Endothelial cell of umbilical vein (primary cell): ENCODE measurements at regions not wholly inside any gene's neighbourhood (a gene's known extent, or its start where the extent isn't known, plus 50 kb on each side); places are given as distances from the start of the nearest gene placed in this dataset.

Experiments
- BruUV-seq: library from RNA; stranded (reverse); fragments of 400-500 nt; replicated peaks from 2 replicates; lab custom pipeline; 2021; lab: Mats Ljungman, UMichigan
- CTCF ChIA-PET: fragments of 300-600, 350-600 bp; sonication (Branson Sonifier 250); formaldehyde crosslinking; loops from one replicate; lab custom pipeline; 2021; ENCODE audit warnings: antibody characterized with exemption, inconsistent platforms; lab: Charles Lee
- POLR2A ChIA-PET: fragments of 300-600, 350-600 bp; sonication (Branson Sonifier 250); formaldehyde crosslinking; loops from one replicate; lab custom pipeline; 2021; ENCODE audit warnings: antibody characterized with exemption, inconsistent platforms; lab: Charles Lee
- DNase-seq: peaks from one replicate; pipeline ENCODE4 v3.0.0-alpha.2; 2011; ENCODE audit warnings: low read depth, low spot score
- FAIRE-seq: peaks from 2 replicates; lab custom pipeline; 2011; peaks lifted over from hg19 to GRCh38; lab: Jason Lieb, UNC
- H2AFZ ChIP-seq: 2 replicates; pipeline ENCODE4 v1.6.0; 2012; ENCODE audit warnings: low read depth, low read length, control low read depth, inconsistent platforms
- H3K27ac ChIP-seq: 2 replicates; pipeline ENCODE4 v1.5.1; 2011; ENCODE audit warnings: low read depth, mild to moderate bottlenecking, control low read depth, low read length, moderate library complexity; ENCODE audit not compliant: insufficient read depth
- H3K27me3 ChIP-seq, 2 experiments: 2 replicates each; pipeline versions ENCODE4 v1.6.0 to v1.6.1; 2011; ENCODE audit warnings: low read length in 2 of 2, mixed read lengths in 1 of 2; ENCODE audit not compliant: control insufficient read depth in 2 of 2, insufficient read depth in 2 of 2
- H3K36me3 ChIP-seq, 2 experiments: 2 replicates in 1 of 2; 3 replicates in 1 of 2; pipeline ENCODE4 v1.5.1; 2011; ENCODE audit warnings: low read length in 2 of 2, mild to moderate bottlenecking in 1 of 2, moderate library complexity in 1 of 2; ENCODE audit not compliant: control insufficient read depth in 2 of 2, insufficient read depth in 2 of 2; ENCODE audit errors: extremely low read depth in 1 of 2
- H3K4me1 ChIP-seq: 3 replicates; pipeline ENCODE4 v1.5.1; 2011; ENCODE audit warnings: mild to moderate bottlenecking, low read length; ENCODE audit not compliant: control insufficient read depth, insufficient read depth; ENCODE audit errors: extremely low read depth
- H3K4me2 ChIP-seq: 2 replicates; pipeline ENCODE4 v1.6.1; 2011; ENCODE audit warnings: low read length, control low read depth, mixed read lengths; ENCODE audit not compliant: insufficient read depth
- H3K4me3 ChIP-seq, 3 experiments: fragments of 200-600 bp in 1 of 3; sonication (generic), shearing (Covaris generic) in 1 of 3; replicated peaks in 1 of 3; 2 replicates each; pipeline ENCODE4 v1.5.1; 2011 to 2016; ENCODE audit warnings: control low read depth in 3 of 3, low read length in 3 of 3, mild to moderate bottlenecking in 2 of 3, inconsistent platforms in 1 of 3, low read depth in 1 of 3, moderate library complexity in 1 of 3; ENCODE audit not compliant: insufficient read depth in 1 of 3
- H3K79me2 ChIP-seq: 2 replicates; pipeline ENCODE4 v1.6.0; 2012; ENCODE audit warnings: low read length, inconsistent platforms; ENCODE audit not compliant: control insufficient read depth, insufficient read depth
- H3K9ac ChIP-seq: replicated peaks from 2 replicates; pipeline ENCODE3; 2011; ENCODE audit warnings: low read length, control low read depth; ENCODE audit not compliant: insufficient read depth; ENCODE audit errors: extremely low read depth
- H3K9me1 ChIP-seq: replicated peaks from 3 replicates; pipeline ENCODE4 v1.6.0; 2011; ENCODE audit warnings: mild to moderate bottlenecking, low read length; ENCODE audit not compliant: control insufficient read depth, insufficient read depth; ENCODE audit errors: extremely low read depth
- H3K9me3 ChIP-seq: replicated peaks from 2 replicates; pipeline ENCODE4 v1.5.1; 2012; ENCODE audit warnings: low read length, inconsistent platforms; ENCODE audit not compliant: control insufficient read depth, insufficient read depth
- H4K20me1 ChIP-seq: replicated peaks from 2 replicates; pipeline ENCODE3; 2011; ENCODE audit warnings: mild to moderate bottlenecking, low read length; ENCODE audit not compliant: control insufficient read depth, insufficient read depth; ENCODE audit errors: extremely low read depth
- EZH2 ChIP-seq: IDR thresholded peaks from 2 replicates; pipeline ENCODE4 v1.6.1; 2012; ENCODE audit warnings: borderline replicate concordance, low read depth, mild to moderate bottlenecking, moderate library complexity, low read length, inconsistent platforms; ENCODE audit not compliant: severe bottlenecking
- FOS ChIP-seq: IDR thresholded peaks from 2 replicates; pipeline ENCODE4 v1.6.1; 2011; ENCODE audit warnings: mild to moderate bottlenecking, low read length, moderate library complexity, borderline replicate concordance; ENCODE audit not compliant: insufficient read depth
- GATA2 ChIP-seq: IDR thresholded peaks from 2 replicates; pipeline ENCODE4 v1.7.0; 2011; ENCODE audit warnings: low read depth, mild to moderate bottlenecking, moderate library complexity, mixed read lengths, low read length; ENCODE audit not compliant: insufficient read length, insufficient read depth
- JUN ChIP-seq: IDR thresholded peaks from 2 replicates; pipeline ENCODE4 v1.6.1; 2011; ENCODE audit warnings: borderline replicate concordance, low read depth; ENCODE audit not compliant: insufficient read length, insufficient read depth
- MYC ChIP-seq: IDR thresholded peaks from one replicate; pipeline ENCODE4 v1.6.1; 2011; ENCODE audit warnings: mild to moderate bottlenecking, low read depth, low read length
- POLR2A ChIP-seq: IDR thresholded peaks from 2 replicates; pipeline ENCODE4 v1.6.1; 2012; ENCODE audit warnings: low read depth, mild to moderate bottlenecking, control low read depth, low read length
- POLR2AphosphoS5 ChIP-seq: IDR thresholded peaks from 2 replicates; pipeline ENCODE4 v1.6.1; 2012; ENCODE audit warnings: low read depth, mild to moderate bottlenecking, control low read depth, low read length, moderate library complexity; ENCODE audit not compliant: insufficient read depth
- dilution Hi-C: fragments of 300-500 bp; cut with MboI; formaldehyde crosslinking; loops from one replicate; pipeline ENCODE4 v1.15.0; 2019; ENCODE audit warnings: low sequenced_read_pairs; ENCODE audit not compliant: extremely low pct_ligation_motif_present
- intact Hi-C: fragments of 100-400 bp; cut with micrococcal nuclease; formaldehyde crosslinking; loops from one replicate; pipeline ENCODE4 v1.10.0; 2022
- TF ChIP-seq, protein P1 (sequence below), 2 donors: IDR thresholded peaks; 1 replicate in 1 of 2; 2 replicates in 1 of 2; pipeline ENCODE4 v1.5.1; 2011; ENCODE audit warnings: low read length in 2 of 2, mild to moderate bottlenecking in 2 of 2, moderate library complexity in 2 of 2, control low read depth in 1 of 2, inconsistent platforms in 1 of 2, low read depth in 1 of 2; ENCODE audit not compliant: insufficient read depth in 1 of 2; ENCODE audit errors: extremely low read depth in 1 of 2
- TF ChIP-seq, protein P2 (sequence below): IDR thresholded peaks from 2 replicates; pipeline ENCODE4 v1.6.1; 2011; ENCODE audit not compliant: insufficient read depth, insufficient read length

DNA sequence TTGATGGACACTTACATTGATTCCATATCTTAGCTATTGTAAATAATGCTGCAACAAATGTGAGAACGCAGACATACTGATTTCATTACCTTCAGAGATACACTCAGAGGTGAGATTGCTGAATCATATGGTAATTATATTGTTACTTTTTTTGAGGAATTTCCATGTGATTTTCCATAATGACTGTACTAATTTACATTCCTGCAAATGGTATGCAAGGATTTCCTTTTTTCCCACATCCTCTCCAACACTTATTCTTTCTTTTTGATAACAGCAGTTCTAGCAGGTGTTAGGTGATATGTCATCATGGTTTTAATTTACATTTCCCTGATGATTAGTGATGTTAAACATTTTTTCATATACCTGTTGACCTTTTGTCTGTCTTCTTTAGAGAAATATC lies 207.7 kb downstream of the C11orf87 start:
- Histone ChIP-seq H3K36me3 (no peaks in the 10 kb centered on the region), H3K27ac (no peak overlapping the region), H3K79me2 (no peaks in the 10 kb centered on the region), H3K9ac (no peak overlapping the region), H3K4me2 (no peak overlapping the region), H3K4me1 (no peaks in the 10 kb centered on the region), H3K9me1 (no peaks in the 10 kb centered on the region), H3K4me3 (no peak overlapping the region), H3K9me3 (no peaks in the 10 kb centered on the region), H4K20me1 (no peaks in the 10 kb centered on the region), H3K27me3 (no peaks in the 10 kb centered on the region), H2AFZ (no peak overlapping the region)
- dilution Hi-C loops (no loop called here), intact Hi-C loops (no loop called here)
- CTCF ChIA-PET, result no interaction called here
- TF ChIP-seq, protein P1, sequence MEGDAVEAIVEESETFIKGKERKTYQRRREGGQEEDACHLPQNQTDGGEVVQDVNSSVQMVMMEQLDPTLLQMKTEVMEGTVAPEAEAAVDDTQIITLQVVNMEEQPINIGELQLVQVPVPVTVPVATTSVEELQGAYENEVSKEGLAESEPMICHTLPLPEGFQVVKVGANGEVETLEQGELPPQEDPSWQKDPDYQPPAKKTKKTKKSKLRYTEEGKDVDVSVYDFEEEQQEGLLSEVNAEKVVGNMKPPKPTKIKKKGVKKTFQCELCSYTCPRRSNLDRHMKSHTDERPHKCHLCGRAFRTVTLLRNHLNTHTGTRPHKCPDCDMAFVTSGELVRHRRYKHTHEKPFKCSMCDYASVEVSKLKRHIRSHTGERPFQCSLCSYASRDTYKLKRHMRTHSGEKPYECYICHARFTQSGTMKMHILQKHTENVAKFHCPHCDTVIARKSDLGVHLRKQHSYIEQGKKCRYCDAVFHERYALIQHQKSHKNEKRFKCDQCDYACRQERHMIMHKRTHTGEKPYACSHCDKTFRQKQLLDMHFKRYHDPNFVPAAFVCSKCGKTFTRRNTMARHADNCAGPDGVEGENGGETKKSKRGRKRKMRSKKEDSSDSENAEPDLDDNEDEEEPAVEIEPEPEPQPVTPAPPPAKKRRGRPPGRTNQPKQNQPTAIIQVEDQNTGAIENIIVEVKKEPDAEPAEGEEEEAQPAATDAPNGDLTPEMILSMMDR (IDR thresholded peaks at IDR 0.05; ENCODE audit: extremely low read depth in 1 of 2, insufficient read depth in 1 of 2, low read depth in 1 of 2, low read length in 2 of 2), result no peak
- TF ChIP-seq, protein P2, sequence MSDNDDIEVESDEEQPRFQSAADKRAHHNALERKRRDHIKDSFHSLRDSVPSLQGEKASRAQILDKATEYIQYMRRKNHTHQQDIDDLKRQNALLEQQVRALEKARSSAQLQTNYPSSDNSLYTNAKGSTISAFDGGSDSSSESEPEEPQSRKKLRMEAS, result no peak
- TF ChIP-seq MYC, result no peak
- TF ChIP-seq POLR2AphosphoS5, result no peak
- TF ChIP-seq FOS, result no peak
- TF ChIP-seq JUN, result no peak
- DNase-seq, result no peak
- POLR2A ChIA-PET, result no interaction called here
- FAIRE-seq, result no peak
- no TSS peak for BruUV-seq

DNA sequence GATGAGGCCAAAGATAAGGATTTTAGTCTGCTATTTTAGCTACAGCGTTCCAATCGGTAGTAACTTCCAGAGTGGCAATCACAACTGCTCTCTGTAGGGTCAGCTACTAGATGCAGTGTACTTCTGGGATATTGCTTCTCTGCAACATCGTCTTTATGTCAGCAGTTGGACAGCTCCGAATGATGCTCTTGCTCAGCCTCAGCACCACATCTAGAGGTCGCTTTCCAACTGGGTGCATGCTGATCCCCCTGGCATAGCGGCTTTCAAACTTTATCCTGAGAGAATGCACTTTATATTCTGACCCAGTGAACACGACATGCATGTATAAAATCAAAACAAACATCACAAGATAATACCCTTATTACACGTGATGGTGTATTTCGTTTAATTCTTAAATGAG lies 219.6 kb downstream of the C11orf87 start:
- no peaks in the 10 kb centered on the region for H3K79me2 ChIP-seq
- no peak overlapping the region for H2AFZ ChIP-seq
- no peak overlapping the region for H3K4me2 ChIP-seq
- no peaks in the 10 kb centered on the region for H4K20me1 ChIP-seq
- no peak overlapping the region for H3K4me3 ChIP-seq
- H3K9me3 ChIP-seq, result no peaks in the 10 kb centered on the region
- TF ChIP-seq JUN (no peak), GATA2 (no peak), POLR2A (no peak), EZH2 (no peak), POLR2AphosphoS5 (no peak), MYC (no peak), FOS (no peak)
- TF ChIP-seq, protein P1 (IDR thresholded peaks at IDR 0.05; ENCODE audit: extremely low read depth in 1 of 2, insufficient read depth in 1 of 2, low read depth in 1 of 2, low read length in 2 of 2), result no peak
- TF ChIP-seq, protein P2, result no peak
- no peak overlapping the region for H3K9ac ChIP-seq
- H3K9me1 ChIP-seq, result no peaks in the 10 kb centered on the region
- H3K36me3 ChIP-seq, result no peaks in the 10 kb centered on the region
- dilution Hi-C loops, result no loop called here
- H3K27ac ChIP-seq, result no peak overlapping the region
- no peaks in the 10 kb centered on the region for H3K4me1 ChIP-seq
- FAIRE-seq (no peak), DNase-seq (no peak)
- intact Hi-C loops, result no loop called here
- no peaks in the 10 kb centered on the region for H3K27me3 ChIP-seq
- ChIA-PET POLR2A (no interaction called here), CTCF (interaction anchor here (1.0 kb wide), 1 partner anchor 205 kb away, joined by 3 read pairs; no protein-coding TSS in a partner anchor)
- BruUV-seq, result no TSS peak
